ENCODE measurements at regions not wholly inside any gene's neighbourhood (a gene's known extent, or its start where the extent isn't known, plus 50 kb on each side); places are given as distances from the start of the nearest gene placed in this dataset.

DNA sequence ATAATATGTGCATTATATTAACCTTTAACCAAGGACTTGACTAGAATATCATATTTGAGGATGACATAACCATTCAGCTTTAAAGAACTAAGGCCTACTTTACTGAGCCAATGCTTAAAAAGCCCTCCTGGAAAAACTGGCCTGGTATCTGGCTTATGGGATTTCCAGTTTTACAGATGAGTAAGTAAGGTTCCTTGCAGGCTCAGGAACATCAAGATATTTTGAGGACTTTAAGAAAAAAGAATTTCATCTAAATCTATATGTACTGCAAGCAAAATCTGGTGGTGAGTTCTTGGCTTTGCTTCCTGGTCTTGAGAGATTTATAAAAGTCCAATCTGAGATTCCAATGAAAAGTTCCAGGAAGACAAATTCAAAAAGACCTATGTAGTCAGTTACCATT lies 417.0 kb upstream of the NRXN1 start:
- TF ChIP-seq POLR2A (IDR thresholded peaks at IDR 0.05; ENCODE audit: low read depth, low read length) (no peak), POLR2AphosphoS5 (IDR thresholded peaks at IDR 0.05; ENCODE audit: low read depth, low read length) (no peak), SPI1 (IDR thresholded peaks at IDR 0.05; ENCODE audit: low read depth, low read length) (no peak)

Data from GM12891 (cell line).